ENCODE measurements at regions not wholly inside any gene's neighbourhood (a gene's known extent, or its start where the extent isn't known, plus 50 kb on each side); places are given as distances from the start of the nearest gene placed in this dataset.

- no peak for DNase-seq
Observed at GRCh38 chr1:114342376-114342775, 168.6 kb downstream of the TRIM33 start.

GRCh38 chr1:114341856-114342255 lies 169.1 kb downstream of the TRIM33 start:
- DNase-seq = no peak

- no peak for DNase-seq
Observed at GRCh38 chr1:114341299-114341698, 169.7 kb downstream of the TRIM33 start.

GRCh38 chr1:114340892-114341291 lies 170.1 kb downstream of the TRIM33 start:
- no peak for DNase-seq

- no peak for DNase-seq
Observed at GRCh38 chr1:114339379-114339778, 171.6 kb downstream of the TRIM33 start.

- no peak for DNase-seq
Observed at GRCh38 chr1:114338191-114338890, 172.7 kb downstream of the TRIM33 start.

GRCh38 chr1:114337417-114337816 lies 173.6 kb downstream of the TRIM33 start:
- no peak for DNase-seq

GRCh38 chr1:114336360-114336759 lies 174.6 kb downstream of the TRIM33 start:
- DNase-seq = no peak

GRCh38 chr1:114335273-114335672 lies 175.7 kb downstream of the TRIM33 start:
- no peak for DNase-seq

- no peak for DNase-seq
Observed at GRCh38 chr1:114334297-114334696, 176.7 kb downstream of the TRIM33 start.

- no peak for DNase-seq
Observed at GRCh38 chr1:114333690-114334089, 177.3 kb downstream of the TRIM33 start.

GRCh38 chr1:114331936-114332335 lies 178.3 kb upstream of the SYT6 start:
- DNase-seq = no peak

GRCh38 chr1:114330451-114330983 lies 176.8 kb upstream of the SYT6 start:
- DNase-seq = no peak

- DNase-seq = no peak
Observed at GRCh38 chr1:114328361-114328904, 174.8 kb upstream of the SYT6 start.

GRCh38 chr1:114324662-114324965 lies 170.9 kb upstream of the SYT6 start:
- DNase-seq = no peak

GRCh38 chr1:114323959-114324661 lies 170.4 kb upstream of the SYT6 start:
- no peak for DNase-seq

- no peak for DNase-seq
Observed at GRCh38 chr1:114322734-114323133, 169.1 kb upstream of the SYT6 start.

- DNase-seq = no peak
Observed at GRCh38 chr1:114322207-114322606, 168.5 kb upstream of the SYT6 start.

GRCh38 chr1:114320586-114320985 lies 166.9 kb upstream of the SYT6 start:
- no peak for DNase-seq

GRCh38 chr1:114319418-114319817 lies 165.7 kb upstream of the SYT6 start:
- DNase-seq = no peak

- no peak for DNase-seq
Observed at GRCh38 chr1:114318961-114319360, 165.3 kb upstream of the SYT6 start.

GRCh38 chr1:114316204-114316603 lies 162.5 kb upstream of the SYT6 start:
- DNase-seq = no peak

- no peak for DNase-seq
Observed at GRCh38 chr1:114315631-114316030, 162.0 kb upstream of the SYT6 start.

GRCh38 chr1:114314576-114314975 lies 160.9 kb upstream of the SYT6 start:
- DNase-seq = no peak
